ENCODE measurements at regions not wholly inside any gene's neighbourhood (a gene's known extent, or its start where the extent isn't known, plus 50 kb on each side); places are given as distances from the start of the nearest gene placed in this dataset.

GRCh38 chr1:198977909-198978308 lies 339.1 kb downstream of the PTPRC start:
- no peak for TF ChIP-seq CTCF (IDR thresholded peaks at IDR 0.05; ENCODE audit: low read depth, low read length, missing control alignments)
- in situ Hi-C loops (cut with HindIII; ENCODE audit: low sequenced_read_pairs): no loop called here
- no peak for DNase-seq (ENCODE audit: low read depth)
- H3K4me3 ChIP-seq (ENCODE audit: low read depth, low read length): no peak overlapping the region

GRCh38 chr1:198978523-198978922 lies 339.7 kb downstream of the PTPRC start:
- no peak overlapping the region for H3K4me3 ChIP-seq (ENCODE audit: low read depth, low read length)
- no peak for TF ChIP-seq CTCF (IDR thresholded peaks at IDR 0.05; ENCODE audit: low read depth, low read length, missing control alignments)
- DNase-seq (ENCODE audit: low read depth): no peak
- in situ Hi-C loops (cut with HindIII; ENCODE audit: low sequenced_read_pairs): no loop called here

GRCh38 chr1:198986036-198986435 lies 347.2 kb downstream of the PTPRC start:
- DNase-seq (ENCODE audit: low read depth): no peak
- H3K4me3 ChIP-seq (ENCODE audit: low read depth, low read length): no peak overlapping the region
- in situ Hi-C loops (cut with HindIII; ENCODE audit: low sequenced_read_pairs): no loop called here
- TF ChIP-seq CTCF (IDR thresholded peaks at IDR 0.05; ENCODE audit: low read depth, low read length, missing control alignments): no peak

- H3K4me3 ChIP-seq (ENCODE audit: low read depth, low read length): no peak overlapping the region
- TF ChIP-seq CTCF (IDR thresholded peaks at IDR 0.05; ENCODE audit: low read depth, low read length, missing control alignments): no peak
- DNase-seq (ENCODE audit: low read depth): no peak
- in situ Hi-C loops (cut with HindIII; ENCODE audit: low sequenced_read_pairs): no loop called here
Measured at GRCh38 chr1:198986442-198986841, 347.6 kb downstream of the PTPRC start.

- peak; percentile 35 for DNase-seq (ENCODE audit: low read depth)
- in situ Hi-C loops (cut with HindIII; ENCODE audit: low sequenced_read_pairs): no loop called here
- no peak for TF ChIP-seq CTCF (IDR thresholded peaks at IDR 0.05; ENCODE audit: low read depth, low read length, missing control alignments)
- H3K4me3 ChIP-seq (ENCODE audit: low read depth, low read length): no peak overlapping the region
Measured at GRCh38 chr1:199002661-199003060, 363.8 kb downstream of the PTPRC start.

GRCh38 chr1:199007423-199007822 lies 368.6 kb downstream of the PTPRC start:
- in situ Hi-C loops (cut with HindIII; ENCODE audit: low sequenced_read_pairs): no loop called here
- no peak for TF ChIP-seq CTCF (IDR thresholded peaks at IDR 0.05; ENCODE audit: low read depth, low read length, missing control alignments)
- no peak overlapping the region for H3K4me3 ChIP-seq (ENCODE audit: low read depth, low read length)
- DNase-seq (ENCODE audit: low read depth): no peak

GRCh38 chr1:199009447-199009846 lies 370.6 kb downstream of the PTPRC start:
- no peak for DNase-seq (ENCODE audit: low read depth)
- no peak for TF ChIP-seq CTCF (IDR thresholded peaks at IDR 0.05; ENCODE audit: low read depth, low read length, missing control alignments)
- no peak overlapping the region for H3K4me3 ChIP-seq (ENCODE audit: low read depth, low read length)
- in situ Hi-C loops (cut with HindIII; ENCODE audit: low sequenced_read_pairs): no loop called here
